ENCODE measurements at regions not wholly inside any gene's neighbourhood (a gene's known extent, or its start where the extent isn't known, plus 50 kb on each side); places are given as distances from the start of the nearest gene placed in this dataset.

GRCh38 chr6:121823437-121823851 lies 388.0 kb downstream of the GJA1 start:
- no peak for TF ChIP-seq CTCF (IDR thresholded peaks at IDR 0.05)
- TF ChIP-seq POLR2A (IDR thresholded peaks at IDR 0.05), result no peak

Measured in thyroid gland (tissue), 4 donors.